ENCODE measurements at regions not wholly inside any gene's neighbourhood (a gene's known extent, or its start where the extent isn't known, plus 50 kb on each side); places are given as distances from the start of the nearest gene placed in this dataset.
"Not testable (repeated sequence)": the region's sequence is repeated elsewhere in the genome, so short reads cannot be mapped to it uniquely, and the experiment has no call there.

GRCh38 chr10:78102593-78102992 lies 68.9 kb downstream of the RPS24 start:
- TF ChIP-seq CTCF (conservative IDR thresholded peaks at IDR 0.05); EZH2 (IDR thresholded peaks at IDR 0.05; ENCODE audit: low read depth): not testable (repeated sequence)

All from PC-9 (cell line).